ENCODE measurements at regions not wholly inside any gene's neighbourhood (a gene's known extent, or its start where the extent isn't known, plus 50 kb on each side); places are given as distances from the start of the nearest gene placed in this dataset.

GRCh38 chr2:238640486-238640885 lies 207.4 kb upstream of the TWIST2 start:
- no peak overlapping the region for H3K9ac ChIP-seq (ENCODE audit: low read length)
- H2AFZ ChIP-seq (ENCODE audit: low read depth, low read length, severe bottlenecking), result no peak overlapping the region
- H3K4me2 ChIP-seq (ENCODE audit: low read depth, low read length, poor library complexity, severe bottlenecking), result no peak overlapping the region
- no peak for TF ChIP-seq EZH2phosphoT487 (conservative IDR thresholded peaks at IDR 0.05; ENCODE audit: low read length)
- no peak for TF ChIP-seq CTCF (IDR thresholded peaks at IDR 0.05; ENCODE audit: insufficient read depth, low read length, poor library complexity, severe bottlenecking)
- no peak overlapping the region for H3K4me3 ChIP-seq (ENCODE audit: insufficient read depth, low read length, poor library complexity, severe bottlenecking)
- no peaks in the 10 kb centered on the region for H4K20me1 ChIP-seq (ENCODE audit: low read depth, low read length)
- no peaks in the 10 kb centered on the region for H3K27me3 ChIP-seq (ENCODE audit: low read length)
- H3K79me2 ChIP-seq (ENCODE audit: insufficient read depth, low read length), result no peaks in the 10 kb centered on the region
- no peaks in the 10 kb centered on the region for H3K9me2 ChIP-seq (replicated peaks; ENCODE audit: insufficient read depth, low read length)
- H3K9me3 ChIP-seq (ENCODE audit: insufficient read depth, low read length), result no peaks in the 10 kb centered on the region
- no peaks in the 10 kb centered on the region for H3F3A ChIP-seq (ENCODE audit: insufficient read depth)
- no peak overlapping the region for H3K27ac ChIP-seq (ENCODE audit: low read depth, low read length)
- no peaks in the 10 kb centered on the region for H3K36me3 ChIP-seq (ENCODE audit: low read length)

GRCh38 chr2:238642973-238643372 lies 204.9 kb upstream of the TWIST2 start:
- Histone ChIP-seq H3F3A (ENCODE audit: insufficient read depth) (no peaks in the 10 kb centered on the region), H3K4me3 (ENCODE audit: insufficient read depth, low read length, poor library complexity, severe bottlenecking) (no peak overlapping the region), H3K9me2 (replicated peaks; ENCODE audit: insufficient read depth, low read length) (no peaks in the 10 kb centered on the region), H3K9me3 (ENCODE audit: insufficient read depth, low read length) (no peaks in the 10 kb centered on the region), H3K79me2 (ENCODE audit: insufficient read depth, low read length) (no peaks in the 10 kb centered on the region), H3K36me3 (ENCODE audit: low read length) (no peaks in the 10 kb centered on the region), H4K20me1 (ENCODE audit: low read depth, low read length) (no peaks in the 10 kb centered on the region), H3K27ac (ENCODE audit: low read depth, low read length) (no peak overlapping the region), H3K27me3 (ENCODE audit: low read length) (no peaks in the 10 kb centered on the region), H3K4me2 (ENCODE audit: low read depth, low read length, poor library complexity, severe bottlenecking) (no peak overlapping the region), H3K9ac (ENCODE audit: low read length) (no peak overlapping the region), H2AFZ (ENCODE audit: low read depth, low read length, severe bottlenecking) (no peak overlapping the region)
- TF ChIP-seq CTCF (IDR thresholded peaks at IDR 0.05; ENCODE audit: insufficient read depth, low read length, poor library complexity, severe bottlenecking), result no peak
- no peak for TF ChIP-seq EZH2phosphoT487 (conservative IDR thresholded peaks at IDR 0.05; ENCODE audit: low read length)

GRCh38 chr2:238643400-238643907 lies 204.4 kb upstream of the TWIST2 start:
- Histone ChIP-seq H4K20me1 (ENCODE audit: low read depth, low read length) (no peaks in the 10 kb centered on the region), H3K79me2 (ENCODE audit: insufficient read depth, low read length) (no peaks in the 10 kb centered on the region), H3K9me3 (ENCODE audit: insufficient read depth, low read length) (no peaks in the 10 kb centered on the region), H2AFZ (ENCODE audit: low read depth, low read length, severe bottlenecking) (no peak overlapping the region), H3F3A (ENCODE audit: insufficient read depth) (no peaks in the 10 kb centered on the region), H3K27ac (ENCODE audit: low read depth, low read length) (no peak overlapping the region), H3K4me2 (ENCODE audit: low read depth, low read length, poor library complexity, severe bottlenecking) (no peak overlapping the region), H3K4me3 (ENCODE audit: insufficient read depth, low read length, poor library complexity, severe bottlenecking) (no peak overlapping the region), H3K27me3 (ENCODE audit: low read length) (no peaks in the 10 kb centered on the region), H3K36me3 (ENCODE audit: low read length) (no peaks in the 10 kb centered on the region), H3K9ac (ENCODE audit: low read length) (no peak overlapping the region), H3K9me2 (replicated peaks; ENCODE audit: insufficient read depth, low read length) (no peaks in the 10 kb centered on the region)
- TF ChIP-seq CTCF (IDR thresholded peaks at IDR 0.05; ENCODE audit: insufficient read depth, low read length, poor library complexity, severe bottlenecking) (no peak), EZH2phosphoT487 (conservative IDR thresholded peaks at IDR 0.05; ENCODE audit: low read length) (no peak)
